ENCODE measurements at regions not wholly inside any gene's neighbourhood (a gene's known extent, or its start where the extent isn't known, plus 50 kb on each side); places are given as distances from the start of the nearest gene placed in this dataset.

DNA sequence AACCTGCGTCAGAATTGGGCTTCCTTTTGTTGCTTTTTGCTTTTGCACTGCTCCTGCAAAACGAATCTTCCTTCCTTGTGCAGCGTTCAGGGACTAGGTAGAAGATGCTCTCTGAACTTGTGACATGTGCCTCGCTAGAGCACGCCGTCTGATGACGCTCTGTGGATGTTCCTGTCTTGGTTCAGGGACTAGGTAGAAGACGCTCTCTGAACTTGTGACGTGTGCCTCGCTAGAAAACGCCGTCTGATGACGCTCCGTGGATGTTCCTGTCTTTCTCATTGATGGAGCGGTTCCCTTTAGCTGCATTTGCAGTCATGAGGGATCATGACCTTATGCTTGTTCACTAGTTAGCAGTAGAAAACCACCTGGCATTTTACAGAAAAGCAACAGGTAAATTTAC, 154.0 kb downstream of the SOX1 start (continued):
- TF ChIP-seq, protein P1, sequence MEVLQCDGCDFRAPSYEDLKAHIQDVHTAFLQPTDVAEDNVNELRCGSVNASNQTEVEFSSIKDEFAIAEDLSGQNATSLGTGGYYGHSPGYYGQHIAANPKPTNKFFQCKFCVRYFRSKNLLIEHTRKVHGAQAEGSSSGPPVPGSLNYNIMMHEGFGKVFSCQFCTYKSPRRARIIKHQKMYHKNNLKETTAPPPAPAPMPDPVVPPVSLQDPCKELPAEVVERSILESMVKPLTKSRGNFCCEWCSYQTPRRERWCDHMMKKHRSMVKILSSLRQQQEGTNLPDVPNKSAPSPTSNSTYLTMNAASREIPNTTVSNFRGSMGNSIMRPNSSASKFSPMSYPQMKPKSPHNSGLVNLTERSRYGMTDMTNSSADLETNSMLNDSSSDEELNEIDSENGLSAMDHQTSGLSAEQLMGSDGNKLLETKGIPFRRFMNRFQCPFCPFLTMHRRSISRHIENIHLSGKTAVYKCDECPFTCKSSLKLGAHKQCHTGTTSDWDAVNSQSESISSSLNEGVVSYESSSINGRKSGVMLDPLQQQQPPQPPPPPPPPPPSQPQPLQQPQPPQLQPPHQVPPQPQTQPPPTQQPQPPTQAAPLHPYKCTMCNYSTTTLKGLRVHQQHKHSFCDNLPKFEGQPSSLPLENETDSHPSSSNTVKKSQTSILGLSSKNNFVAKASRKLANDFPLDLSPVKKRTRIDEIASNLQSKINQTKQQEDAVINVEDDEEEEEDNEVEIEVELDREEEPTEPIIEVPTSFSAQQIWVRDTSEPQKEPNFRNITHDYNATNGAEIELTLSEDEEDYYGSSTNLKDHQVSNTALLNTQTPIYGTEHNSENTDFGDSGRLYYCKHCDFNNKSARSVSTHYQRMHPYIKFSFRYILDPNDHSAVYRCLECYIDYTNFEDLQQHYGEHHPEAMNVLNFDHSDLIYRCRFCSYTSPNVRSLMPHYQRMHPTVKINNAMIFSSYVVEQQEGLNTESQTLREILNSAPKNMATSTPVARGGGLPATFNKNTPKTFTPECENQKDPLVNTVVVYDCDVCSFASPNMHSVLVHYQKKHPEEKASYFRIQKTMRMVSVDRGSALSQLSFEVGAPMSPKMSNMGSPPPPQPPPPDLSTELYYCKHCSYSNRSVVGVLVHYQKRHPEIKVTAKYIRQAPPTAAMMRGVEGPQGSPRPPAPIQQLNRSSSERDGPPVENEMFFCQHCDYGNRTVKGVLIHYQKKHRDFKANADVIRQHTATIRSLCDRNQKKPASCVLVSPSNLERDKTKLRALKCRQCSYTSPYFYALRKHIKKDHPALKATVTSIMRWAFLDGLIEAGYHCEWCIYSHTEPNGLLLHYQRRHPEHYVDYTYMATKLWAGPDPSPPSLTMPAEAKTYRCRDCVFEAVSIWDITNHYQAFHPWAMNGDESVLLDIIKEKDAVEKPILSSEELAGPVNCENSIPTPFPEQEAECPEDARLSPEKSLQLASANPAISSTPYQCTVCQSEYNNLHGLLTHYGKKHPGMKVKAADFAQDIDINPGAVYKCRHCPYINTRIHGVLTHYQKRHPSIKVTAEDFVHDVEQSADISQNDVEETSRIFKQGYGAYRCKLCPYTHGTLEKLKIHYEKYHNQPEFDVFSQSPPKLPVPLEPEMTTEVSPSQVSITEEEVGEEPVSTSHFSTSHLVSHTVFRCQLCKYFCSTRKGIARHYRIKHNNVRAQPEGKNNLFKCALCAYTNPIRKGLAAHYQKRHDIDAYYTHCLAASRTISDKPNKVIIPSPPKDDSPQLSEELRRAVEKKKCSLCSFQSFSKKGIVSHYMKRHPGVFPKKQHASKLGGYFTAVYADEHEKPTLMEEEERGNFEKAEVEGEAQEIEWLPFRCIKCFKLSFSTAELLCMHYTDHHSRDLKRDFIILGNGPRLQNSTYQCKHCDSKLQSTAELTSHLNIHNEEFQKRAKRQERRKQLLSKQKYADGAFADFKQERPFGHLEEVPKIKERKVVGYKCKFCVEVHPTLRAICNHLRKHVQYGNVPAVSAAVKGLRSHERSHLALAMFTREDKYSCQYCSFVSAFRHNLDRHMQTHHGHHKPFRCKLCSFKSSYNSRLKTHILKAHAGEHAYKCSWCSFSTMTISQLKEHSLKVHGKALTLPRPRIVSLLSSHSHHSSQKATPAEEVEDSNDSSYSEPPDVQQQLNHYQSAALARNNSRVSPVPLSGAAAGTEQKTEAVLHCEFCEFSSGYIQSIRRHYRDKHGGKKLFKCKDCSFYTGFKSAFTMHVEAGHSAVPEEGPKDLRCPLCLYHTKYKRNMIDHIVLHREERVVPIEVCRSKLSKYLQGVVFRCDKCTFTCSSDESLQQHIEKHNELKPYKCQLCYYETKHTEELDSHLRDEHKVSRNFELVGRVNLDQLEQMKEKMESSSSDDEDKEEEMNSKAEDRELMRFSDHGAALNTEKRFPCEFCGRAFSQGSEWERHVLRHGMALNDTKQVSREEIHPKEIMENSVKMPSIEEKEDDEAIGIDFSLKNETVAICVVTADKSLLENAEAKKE (CRISPR knock-in tag; IDR thresholded peaks at IDR 0.05): no peak
- TF ChIP-seq ZNF331 (CRISPR knock-in tag; IDR thresholded peaks at IDR 0.05; ENCODE audit: low read depth): no peak
- TF ChIP-seq ZNF114 (CRISPR knock-in tag; IDR thresholded peaks at IDR 0.05): no peak
- no peak for TF ChIP-seq EZH2 (IDR thresholded peaks at IDR 0.05; ENCODE audit: low read depth, unreplicated experiment)
- TF ChIP-seq CTCF (conservative IDR thresholded peaks at IDR 0.05; ENCODE audit: low read depth in 2 of 2): no peak
- no peak for TF ChIP-seq STAT1 (IDR thresholded peaks at IDR 0.05; ENCODE audit: unreplicated experiment)

GRCh38 chr13:112222971-112223370, 153.2 kb upstream of the SPACA7 start:
- TF ChIP-seq EZH2phosphoT487 (IDR thresholded peaks at IDR 0.05; ENCODE audit: unreplicated experiment): no peak
- TF ChIP-seq POLR2AphosphoS5 (IDR thresholded peaks at IDR 0.05; ENCODE audit: low read depth): no peak
- TF ChIP-seq ETS1 (IDR thresholded peaks at IDR 0.05): no peak
- no peak for TF ChIP-seq JUNB (IDR thresholded peaks at IDR 0.05; ENCODE audit: unreplicated experiment)
- no peak for TF ChIP-seq CREB1 (CRISPR knock-in tag; IDR thresholded peaks at IDR 0.05; ENCODE audit: low read depth)
- TF ChIP-seq CTCF (conservative IDR thresholded peaks at IDR 0.05; ENCODE audit: low read depth in 2 of 2): no peak
- TF ChIP-seq EZH2 (IDR thresholded peaks at IDR 0.05; ENCODE audit: low read depth, unreplicated experiment): no peak
- Histone ChIP-seq H3F3A (replicated peaks; ENCODE audit: low read depth) (no peaks in the 10 kb centered on the region), H3K4me3 (no peak overlapping the region), H3K36me3 (ENCODE audit: insufficient read depth) (no peaks in the 10 kb centered on the region), H3K9me2 (ENCODE audit: insufficient read depth) (no peaks in the 10 kb centered on the region), H3K79me2 (replicated peaks; ENCODE audit: insufficient read depth) (no peaks in the 10 kb centered on the region), H3K4me1 (ENCODE audit: insufficient read depth) (no peaks in the 10 kb centered on the region), H3K27me3 (ENCODE audit: insufficient read depth) (no peaks in the 10 kb centered on the region), H4K20me1 (replicated peaks; ENCODE audit: insufficient read depth) (no peaks in the 10 kb centered on the region), H3K27ac (ENCODE audit: low read depth) (no peak overlapping the region), H2AFZ (no peak overlapping the region), H3K4me2 (no peak overlapping the region)
- Mint-ChIP-seq H3K4me1 (no peaks in the 10 kb centered on the region; the same call in 2 of the 3 replicates), H3K4me3 (no peak overlapping the region), H3K9me3 (no peaks in the 10 kb centered on the region), H3K36me3 (ENCODE audit: low read depth) (no peaks in the 10 kb centered on the region), H3K27me3 (ENCODE audit: insufficient read depth, low read depth, poor library complexity) (peaks cover 12% of the 10 kb centered on the region), H3K27ac (no peak overlapping the region)
- DNase-seq (ENCODE audit: low spot score): no peak
- ATAC-seq: no peak

Data from GM23338 (cell line).